Heart right ventricle (tissue), 16 donors: ENCODE measurements at regions not wholly inside any gene's neighbourhood (a gene's known extent, or its start where the extent isn't known, plus 50 kb on each side); places are given as distances from the start of the nearest gene placed in this dataset.

Experiments
- ATAC-seq, 8 donors: fragments of 200-7000 bp; cut with Tn5 transposase; one replicate each; pipeline ENCODE4 v1.9.1; 2020; ENCODE audit warnings: mild to moderate bottlenecking in 8 of 8, moderate library complexity in 8 of 8, moderate number of reproducible peaks in 1 of 8
- DNase-seq, 2 donors: peaks; one replicate each; pipeline ENCODE4 v3.0.0-alpha.2; 2020
- H3K27ac ChIP-seq, 10 donors: fragments of 200-600 bp; sonication (generic) in 2 of 10; one replicate each; pipeline versions ENCODE4 v1.5.0 to v1.8.0; 2020 to 2022; ENCODE audit warnings: mild to moderate bottlenecking in 3 of 10
- H3K27me3 ChIP-seq, 7 donors: fragments of 200-600 bp; one replicate each; pipeline ENCODE4 v1.8.0; 2021 to 2022; ENCODE audit warnings: mild to moderate bottlenecking in 2 of 7
- H3K36me3 ChIP-seq, 9 donors: fragments of 200-600 bp; sonication (generic) in 1 of 9; one replicate each; pipeline versions ENCODE4 v1.5.0 to v1.8.0; 2020 to 2022; ENCODE audit warnings: mild to moderate bottlenecking in 2 of 9
- H3K4me1 ChIP-seq, 9 donors: fragments of 200-600 bp; sonication (generic) in 1 of 9; one replicate each; pipeline versions ENCODE4 v1.5.0 to v1.8.0; 2020 to 2022; ENCODE audit warnings: mild to moderate bottlenecking in 4 of 9
- H3K4me3 ChIP-seq, 10 donors: fragments of 200-600 bp; sonication (generic) in 2 of 10; one replicate each; pipeline versions ENCODE4 v1.5.0 to v1.8.0; 2020 to 2022; ENCODE audit warnings: mild to moderate bottlenecking in 7 of 10, moderate library complexity in 2 of 10
- H3K9me3 ChIP-seq, 11 donors: fragments of 200-600 bp in 10 of 11; sonication (generic) in 2 of 11; one replicate each; pipeline versions ENCODE4 v1.5.0 to v1.8.0; 2013 to 2022; ENCODE audit warnings: mild to moderate bottlenecking in 2 of 11, control low read depth in 1 of 11, moderate library complexity in 1 of 11
- WGBS, 2 donors: extraction: QIAGEN DNeasy Blood & Tissue Kit; methylation state at CpG; one replicate each; pipeline ENCODE4 v1.1.7; 2013; ENCODE audit warnings: inconsistent platforms in 1 of 2; 5-methylcytosine and 5-hydroxymethylcytosine counted together
- intact Hi-C, 10 donors: fragments of 100-400 bp; cut with DNase I; formaldehyde crosslinking; loops; one replicate each; pipeline versions ENCODE4 v1.11.1 to v1.14.2; 2022
- TF ChIP-seq, protein P1 (sequence below), 9 donors: fragments of 200-600 bp; sonication (generic) in 2 of 9; IDR thresholded peaks; one replicate each; pipeline versions ENCODE4 v1.5.0 to v1.8.0; 2021 to 2022; ENCODE audit warnings: antibody characterized with exemption in 9 of 9, mild to moderate bottlenecking in 5 of 9, moderate library complexity in 1 of 9
- donor health status: Arrhythmogenic right ventricular cardiomyopathy.
- donor health status: ischemic (EF 13 %, LVEDD 7.1; RV severe dilation, severe dysfunction).
- donor health status: healthy with polysubstance abuse.
- donor health status: DM: no; HTN: yes; CAD: no.
- donor health status: DM: no; HTN: no; CAD: no.
- donor health status: ischemic (EF 25% LVEDD 6.9; RV normal size, moderate dysfunction).
- donor health status: ischemic (EF 25% LVEDD 5.7; RV mildly dilated, moderate dysfunction).
- donor health status: healthy.
- donor health status: DM: yes; HTN: yes; CAD: no.
- donor health status: Ischemic cardiomyopathy.
- donor health status: ischemic (EF 35%, LVEDD 5.7; RV mildly dilated, moderate dysfunction).
- donor health status: nonischemic (EF 11% LVEDD 7.7; RV severe dilation, severe dysfunction).
- donor health status: DM: yes; HTN: yes; CAD: no.
- donor health status: PGD.
- donor health status: ischemic (EF 29% LVEDD 5.4; RV normal size, mild dysfunction).
- donor health status: nonischemic (EF 23%, LVEDD 6.1; RV moderate dilation, normal function).

DNA sequence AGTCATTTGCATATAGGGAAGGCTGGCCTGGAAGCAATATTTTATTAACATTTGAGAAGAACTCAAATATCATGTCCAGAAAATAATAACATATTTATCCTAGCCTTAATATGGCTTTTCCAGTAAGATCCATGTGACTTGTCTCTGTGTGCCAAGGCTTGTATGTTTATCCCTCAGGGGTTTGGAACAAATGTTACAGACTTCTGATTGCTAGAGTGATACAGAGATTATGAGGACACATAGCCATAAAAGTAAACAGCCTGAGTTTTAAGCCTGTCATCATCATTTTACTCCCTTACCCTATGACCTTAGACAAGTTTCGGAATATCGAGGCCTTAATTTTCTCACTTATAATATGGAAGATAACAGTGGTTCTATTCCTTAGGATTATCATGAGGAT is 338.1 kb downstream of the GPAT3 start:
- H3K4me1 ChIP-seq, result no peaks in the 10 kb centered on the region
- H3K36me3 ChIP-seq, result no peaks in the 10 kb centered on the region
- H3K27ac ChIP-seq, result no peak overlapping the region
- intact Hi-C loops, result no loop called here
- TF ChIP-seq, protein P1, sequence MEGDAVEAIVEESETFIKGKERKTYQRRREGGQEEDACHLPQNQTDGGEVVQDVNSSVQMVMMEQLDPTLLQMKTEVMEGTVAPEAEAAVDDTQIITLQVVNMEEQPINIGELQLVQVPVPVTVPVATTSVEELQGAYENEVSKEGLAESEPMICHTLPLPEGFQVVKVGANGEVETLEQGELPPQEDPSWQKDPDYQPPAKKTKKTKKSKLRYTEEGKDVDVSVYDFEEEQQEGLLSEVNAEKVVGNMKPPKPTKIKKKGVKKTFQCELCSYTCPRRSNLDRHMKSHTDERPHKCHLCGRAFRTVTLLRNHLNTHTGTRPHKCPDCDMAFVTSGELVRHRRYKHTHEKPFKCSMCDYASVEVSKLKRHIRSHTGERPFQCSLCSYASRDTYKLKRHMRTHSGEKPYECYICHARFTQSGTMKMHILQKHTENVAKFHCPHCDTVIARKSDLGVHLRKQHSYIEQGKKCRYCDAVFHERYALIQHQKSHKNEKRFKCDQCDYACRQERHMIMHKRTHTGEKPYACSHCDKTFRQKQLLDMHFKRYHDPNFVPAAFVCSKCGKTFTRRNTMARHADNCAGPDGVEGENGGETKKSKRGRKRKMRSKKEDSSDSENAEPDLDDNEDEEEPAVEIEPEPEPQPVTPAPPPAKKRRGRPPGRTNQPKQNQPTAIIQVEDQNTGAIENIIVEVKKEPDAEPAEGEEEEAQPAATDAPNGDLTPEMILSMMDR (IDR thresholded peaks at IDR 0.05), result no peak
- ATAC-seq (no peak), DNase-seq (no peak)
- no peaks in the 10 kb centered on the region for H3K9me3 ChIP-seq
- no peak overlapping the region for H3K4me3 ChIP-seq
- no peaks in the 10 kb centered on the region for H3K27me3 ChIP-seq
- WGBS, 2 donors, result 83 to 86% methylated on average over 2 of the region's 2 CpGs

DNA sequence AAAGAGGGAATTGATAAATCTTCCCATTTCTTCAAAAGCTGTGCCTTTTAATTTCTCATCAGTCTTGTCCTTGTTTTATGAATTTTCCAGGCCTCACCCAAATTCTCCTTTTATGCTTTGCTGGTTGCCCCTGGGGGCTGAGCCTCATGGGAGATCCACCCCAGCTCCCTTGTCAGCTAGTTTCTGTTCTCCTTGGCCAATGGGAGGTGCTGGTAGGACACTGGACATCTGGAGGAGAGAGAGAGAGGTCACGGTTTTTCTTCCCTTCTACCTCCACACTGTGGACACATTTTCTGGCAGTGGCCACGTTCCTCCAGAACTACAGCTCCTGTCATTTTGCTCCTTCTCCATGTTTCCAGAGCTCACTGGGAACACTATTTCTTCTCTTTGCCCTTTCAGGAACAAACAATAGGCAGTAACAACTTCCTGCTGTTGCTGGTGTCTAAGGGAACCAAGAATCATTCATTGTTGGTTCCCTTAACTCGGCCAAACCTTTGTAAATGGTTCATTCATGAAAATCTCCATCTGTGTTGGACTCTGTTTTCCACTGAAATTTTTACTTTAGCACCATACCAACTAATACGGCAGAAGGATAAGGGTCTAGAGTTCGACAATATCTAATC is 334.5 kb downstream of the GPAT3 start:
- WGBS, 2 donors, result 69 to 76% methylated on average over 5 of the region's 5 CpGs
- Histone ChIP-seq H3K4me3 (no peak overlapping the region), H3K36me3 (no peaks in the 10 kb centered on the region), H3K4me1 (no peaks in the 10 kb centered on the region), H3K27me3 (no peaks in the 10 kb centered on the region), H3K27ac (no peak overlapping the region), H3K9me3 (no peaks in the 10 kb centered on the region)
- intact Hi-C loops, result no loop called here
- DNase-seq, result no peak
- TF ChIP-seq, protein P1 (IDR thresholded peaks at IDR 0.05), result no peak
- ATAC-seq, result no peak

DNA sequence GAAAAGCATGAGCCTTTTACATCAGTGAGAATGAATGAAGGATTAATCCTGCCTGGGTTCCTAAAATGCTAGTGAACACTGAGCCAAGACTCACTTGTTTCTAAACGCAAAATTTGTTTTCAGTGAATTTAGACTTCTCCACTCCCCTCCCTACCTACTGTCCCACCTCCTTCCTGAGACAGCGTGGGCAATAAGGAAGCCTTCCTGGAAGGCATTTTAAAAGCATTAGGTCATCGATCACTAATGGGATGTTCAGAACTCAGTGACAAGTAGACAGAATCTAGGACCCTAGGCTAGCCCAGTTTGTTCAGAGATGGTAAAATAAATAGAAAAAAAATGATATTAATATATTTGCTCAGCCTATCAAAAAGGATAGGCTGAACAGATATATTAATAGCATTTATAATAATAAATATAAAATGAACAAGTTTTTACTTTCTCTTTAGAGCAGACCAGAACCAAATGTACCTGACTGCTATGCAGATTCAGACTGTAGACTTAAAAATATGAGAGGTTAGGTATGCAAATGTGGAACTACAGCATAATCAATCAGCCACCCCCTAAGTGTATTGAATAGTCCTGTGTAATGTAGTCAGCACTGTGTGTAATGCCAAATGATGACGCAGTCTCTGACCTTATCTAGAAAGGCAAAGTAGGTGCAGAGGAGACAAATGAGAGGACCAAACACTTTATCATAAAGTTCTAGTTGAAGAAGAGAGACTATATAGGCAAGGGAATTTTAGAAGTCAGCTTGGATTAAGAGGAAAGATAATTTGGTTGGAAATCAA is 331.1 kb downstream of the GPAT3 start:
- 54 to 56% methylated on average over 4 of the region's 4 CpGs for WGBS, 2 donors

GRCh38 chr4:83865417-83866150 is 329.7 kb downstream of the GPAT3 start:
- H3K27ac ChIP-seq, result no peak overlapping the region
- WGBS, 2 donors, result 55 to 63% methylated on average over 6 of the region's 6 CpGs
- H3K4me3 ChIP-seq, result no peak overlapping the region
- H3K4me1 ChIP-seq, result no peaks in the 10 kb centered on the region
- no peak for ATAC-seq
- intact Hi-C loops, result no loop called here
- no peaks in the 10 kb centered on the region for H3K27me3 ChIP-seq
- no peaks in the 10 kb centered on the region for H3K36me3 ChIP-seq
- H3K9me3 ChIP-seq, result no peaks in the 10 kb centered on the region
- no peak for DNase-seq
- TF ChIP-seq, protein P1 (IDR thresholded peaks at IDR 0.05), result no peak

More for the DNA sequence above, 331.1 kb downstream of the GPAT3 start:
- no peaks in the 10 kb centered on the region for H3K27me3 ChIP-seq
- TF ChIP-seq, protein P1 (IDR thresholded peaks at IDR 0.05), result no peak
- no peaks in the 10 kb centered on the region for H3K4me1 ChIP-seq
- no peak for DNase-seq
- intact Hi-C loops, result no loop called here
- no peak overlapping the region for H3K27ac ChIP-seq
- ATAC-seq, result no peak
- no peak overlapping the region for H3K4me3 ChIP-seq
- H3K9me3 ChIP-seq, result no peaks in the 10 kb centered on the region
- no peaks in the 10 kb centered on the region for H3K36me3 ChIP-seq
